GM10266 (cell line): ENCODE measurements at regions not wholly inside any gene's neighbourhood (a gene's known extent, or its start where the extent isn't known, plus 50 kb on each side); places are given as distances from the start of the nearest gene placed in this dataset.

ENCODE experiments used
- DNase-seq: peaks from one replicate; pipeline ENCODE4 v3.0.0; 2012; ENCODE audit errors: extremely low spot score
- TF ChIP-seq, protein P1 (sequence below): IDR thresholded peaks from 2 replicates; pipeline ENCODE4 v1.5.1; 2012; ENCODE audit warnings: mild to moderate bottlenecking, low read depth; ENCODE audit not compliant: control insufficient read depth, insufficient read depth; ENCODE audit errors: missing control alignments

DNA sequence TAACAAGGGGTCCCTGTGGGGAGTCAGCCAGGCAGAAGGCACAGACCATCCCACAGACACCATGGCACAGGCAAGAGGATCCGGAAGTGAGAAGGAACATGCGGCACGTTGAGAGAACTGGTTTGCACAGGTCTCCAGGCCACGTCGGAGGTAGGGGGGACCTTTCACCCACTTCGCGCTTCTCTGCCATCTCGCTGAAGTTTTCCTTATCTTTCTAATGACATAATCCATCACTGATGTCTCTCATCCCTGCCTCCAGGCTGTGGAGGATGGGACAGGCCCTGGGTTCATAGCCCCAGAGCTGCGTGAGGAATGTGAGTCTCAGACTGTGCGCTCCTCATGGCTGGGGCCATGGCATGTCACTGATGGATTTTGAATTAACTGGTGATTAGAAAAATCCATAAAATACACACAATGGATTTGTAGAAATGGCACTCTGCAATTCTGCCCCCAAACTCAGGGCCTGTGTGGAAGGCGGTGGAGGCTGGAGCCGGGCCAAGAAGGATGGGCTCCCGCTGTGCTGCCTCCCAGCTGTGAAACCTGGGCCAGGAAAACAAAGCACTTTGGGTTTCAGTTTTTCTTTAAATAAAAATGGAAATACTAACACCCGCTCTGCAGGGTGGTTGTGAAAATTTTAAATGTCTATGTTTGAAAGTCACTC is 113.3 kb upstream of the ALKAL2 start:
- no peak for DNase-seq
- TF ChIP-seq, protein P1, sequence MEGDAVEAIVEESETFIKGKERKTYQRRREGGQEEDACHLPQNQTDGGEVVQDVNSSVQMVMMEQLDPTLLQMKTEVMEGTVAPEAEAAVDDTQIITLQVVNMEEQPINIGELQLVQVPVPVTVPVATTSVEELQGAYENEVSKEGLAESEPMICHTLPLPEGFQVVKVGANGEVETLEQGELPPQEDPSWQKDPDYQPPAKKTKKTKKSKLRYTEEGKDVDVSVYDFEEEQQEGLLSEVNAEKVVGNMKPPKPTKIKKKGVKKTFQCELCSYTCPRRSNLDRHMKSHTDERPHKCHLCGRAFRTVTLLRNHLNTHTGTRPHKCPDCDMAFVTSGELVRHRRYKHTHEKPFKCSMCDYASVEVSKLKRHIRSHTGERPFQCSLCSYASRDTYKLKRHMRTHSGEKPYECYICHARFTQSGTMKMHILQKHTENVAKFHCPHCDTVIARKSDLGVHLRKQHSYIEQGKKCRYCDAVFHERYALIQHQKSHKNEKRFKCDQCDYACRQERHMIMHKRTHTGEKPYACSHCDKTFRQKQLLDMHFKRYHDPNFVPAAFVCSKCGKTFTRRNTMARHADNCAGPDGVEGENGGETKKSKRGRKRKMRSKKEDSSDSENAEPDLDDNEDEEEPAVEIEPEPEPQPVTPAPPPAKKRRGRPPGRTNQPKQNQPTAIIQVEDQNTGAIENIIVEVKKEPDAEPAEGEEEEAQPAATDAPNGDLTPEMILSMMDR, result no peak

GRCh38 chr2:397926-398325 is 110.0 kb upstream of the ALKAL2 start:
- no peak for DNase-seq
- TF ChIP-seq, protein P1, result no peak

- TF ChIP-seq, protein P1, result no peak
- DNase-seq, result no peak
Observed at GRCh38 chr2:397521-397920, 109.6 kb upstream of the ALKAL2 start.

- TF ChIP-seq, protein P1, result no peak
- DNase-seq, result no peak
Observed at GRCh38 chr2:396903-397302, 109.0 kb upstream of the ALKAL2 start.

GRCh38 chr2:395886-396285 is 108.0 kb upstream of the ALKAL2 start:
- TF ChIP-seq, protein P1, result no peak
- DNase-seq, result no peak

DNA sequence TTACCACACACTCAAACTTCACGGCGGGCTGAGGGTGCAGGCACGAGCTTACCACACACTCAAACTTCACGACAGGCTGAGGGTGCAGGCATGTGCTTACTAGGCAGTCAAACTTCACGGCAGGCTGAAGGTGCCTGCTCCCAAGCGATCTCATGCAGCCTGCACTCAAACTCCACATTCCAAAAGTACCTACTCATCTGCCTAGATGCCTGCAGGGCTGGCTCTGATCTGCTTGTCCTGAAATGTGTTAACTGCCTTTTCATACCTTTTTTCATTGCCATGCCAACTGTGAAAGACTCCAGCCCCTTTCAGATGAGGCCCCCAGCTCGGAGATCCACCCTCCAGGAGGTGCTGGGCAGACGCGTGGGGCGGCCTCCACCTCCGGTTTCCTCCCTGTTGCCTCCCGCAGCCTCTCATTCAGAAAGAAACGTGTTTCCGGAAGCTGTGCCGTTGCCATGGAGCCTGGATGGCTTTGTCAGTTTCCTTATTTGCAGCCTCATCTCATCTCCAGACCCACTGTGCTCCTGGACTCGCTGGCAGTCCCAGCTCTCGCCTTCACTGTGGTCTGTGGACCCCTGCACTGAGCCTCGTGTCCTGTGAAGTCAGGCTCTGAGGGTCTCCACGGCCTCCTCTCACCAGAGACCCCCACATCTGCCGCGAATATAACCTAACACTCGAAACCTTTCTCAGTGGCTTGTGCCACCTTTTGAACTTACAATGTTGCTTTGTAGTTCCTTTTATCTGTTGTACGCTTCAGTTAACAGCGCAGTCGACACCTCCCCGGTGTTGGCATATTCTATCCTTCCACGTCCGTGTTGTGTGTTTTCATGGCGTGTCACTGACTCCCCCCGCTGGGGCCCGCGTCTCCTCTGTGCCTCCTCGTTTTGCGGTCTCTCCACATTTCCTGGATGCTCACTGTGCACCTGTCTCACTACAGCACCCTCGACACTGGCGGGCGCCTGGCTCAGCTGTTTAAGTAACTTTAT is 106.1 kb upstream of the ALKAL2 start:
- TF ChIP-seq, protein P1, result no peak
- DNase-seq, result no peak

DNA sequence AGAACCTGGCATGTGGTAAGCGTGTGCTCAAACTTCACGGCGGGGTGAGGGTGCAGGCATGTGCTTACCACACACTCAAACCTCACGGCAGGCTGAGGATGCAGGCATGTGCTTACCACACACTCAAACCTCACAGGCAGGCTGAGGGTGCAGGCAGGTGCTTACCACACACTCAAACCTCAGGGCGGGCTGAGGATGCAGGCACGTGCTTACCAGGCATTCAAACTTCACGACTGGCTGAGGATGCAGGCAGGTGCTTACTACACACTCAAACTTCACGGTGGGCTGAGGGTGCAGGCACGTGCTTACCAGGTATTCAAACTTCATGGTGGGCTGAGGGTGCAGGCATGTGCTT is 105.0 kb upstream of the ALKAL2 start:
- no peak for DNase-seq

More for the DNA sequence above, 105.0 kb upstream of the ALKAL2 start:
- TF ChIP-seq, protein P1, result no peak
